ENCODE measurements at regions not wholly inside any gene's neighbourhood (a gene's known extent, or its start where the extent isn't known, plus 50 kb on each side); places are given as distances from the start of the nearest gene placed in this dataset.

DNA sequence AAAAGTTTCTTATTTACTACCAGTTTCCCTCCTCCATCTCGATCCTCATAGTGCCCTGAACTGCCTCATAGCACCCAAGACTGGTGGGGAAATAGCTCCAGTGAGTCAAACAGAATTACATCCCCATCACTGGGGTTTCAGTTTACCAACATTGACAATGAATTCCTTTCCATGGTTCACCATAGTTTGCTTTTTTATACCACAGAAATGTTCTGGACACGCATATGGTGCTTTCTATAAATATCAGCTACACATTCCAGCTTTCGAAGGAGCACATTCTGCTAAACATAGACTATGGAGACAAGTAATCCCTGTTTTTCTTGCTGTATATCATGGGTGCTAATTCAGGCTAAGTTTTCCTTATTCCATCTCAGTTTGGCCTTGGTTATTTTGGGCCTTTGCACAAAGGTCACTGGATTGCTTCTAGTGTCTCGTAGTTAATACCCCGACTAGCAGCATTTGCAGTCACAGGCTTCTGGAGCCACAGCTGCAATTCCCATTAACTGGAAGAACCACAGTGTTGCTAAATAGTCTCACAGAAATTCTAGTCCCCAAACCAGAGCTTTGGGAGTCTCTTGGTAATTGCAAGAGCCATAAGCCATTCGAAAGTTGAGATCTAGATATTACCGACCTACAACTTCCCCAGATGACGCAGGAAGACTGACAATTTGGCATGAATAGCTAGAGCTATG is 53.4 kb upstream of the TRPC3 start:
- Mint-ChIP-seq H3K4me3 (ENCODE audit: unreplicated experiment) (no peak overlapping the region), H3K27ac (ENCODE audit: unreplicated experiment) (no peak overlapping the region), H3K36me3 (ENCODE audit: unreplicated experiment) (no peaks in the 10 kb centered on the region), H3K9me3 (ENCODE audit: unreplicated experiment) (no peaks in the 10 kb centered on the region), H3K27me3 (ENCODE audit: unreplicated experiment) (peaks cover 31% of the 10 kb centered on the region), H3K4me1 (ENCODE audit: unreplicated experiment) (no peaks in the 10 kb centered on the region)
- DNase-seq (ENCODE audit: extremely low spot score, unreplicated experiment), result no peak
- TF ChIP-seq, protein P1, sequence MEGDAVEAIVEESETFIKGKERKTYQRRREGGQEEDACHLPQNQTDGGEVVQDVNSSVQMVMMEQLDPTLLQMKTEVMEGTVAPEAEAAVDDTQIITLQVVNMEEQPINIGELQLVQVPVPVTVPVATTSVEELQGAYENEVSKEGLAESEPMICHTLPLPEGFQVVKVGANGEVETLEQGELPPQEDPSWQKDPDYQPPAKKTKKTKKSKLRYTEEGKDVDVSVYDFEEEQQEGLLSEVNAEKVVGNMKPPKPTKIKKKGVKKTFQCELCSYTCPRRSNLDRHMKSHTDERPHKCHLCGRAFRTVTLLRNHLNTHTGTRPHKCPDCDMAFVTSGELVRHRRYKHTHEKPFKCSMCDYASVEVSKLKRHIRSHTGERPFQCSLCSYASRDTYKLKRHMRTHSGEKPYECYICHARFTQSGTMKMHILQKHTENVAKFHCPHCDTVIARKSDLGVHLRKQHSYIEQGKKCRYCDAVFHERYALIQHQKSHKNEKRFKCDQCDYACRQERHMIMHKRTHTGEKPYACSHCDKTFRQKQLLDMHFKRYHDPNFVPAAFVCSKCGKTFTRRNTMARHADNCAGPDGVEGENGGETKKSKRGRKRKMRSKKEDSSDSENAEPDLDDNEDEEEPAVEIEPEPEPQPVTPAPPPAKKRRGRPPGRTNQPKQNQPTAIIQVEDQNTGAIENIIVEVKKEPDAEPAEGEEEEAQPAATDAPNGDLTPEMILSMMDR (IDR thresholded peaks at IDR 0.05), result no peak

DNA sequence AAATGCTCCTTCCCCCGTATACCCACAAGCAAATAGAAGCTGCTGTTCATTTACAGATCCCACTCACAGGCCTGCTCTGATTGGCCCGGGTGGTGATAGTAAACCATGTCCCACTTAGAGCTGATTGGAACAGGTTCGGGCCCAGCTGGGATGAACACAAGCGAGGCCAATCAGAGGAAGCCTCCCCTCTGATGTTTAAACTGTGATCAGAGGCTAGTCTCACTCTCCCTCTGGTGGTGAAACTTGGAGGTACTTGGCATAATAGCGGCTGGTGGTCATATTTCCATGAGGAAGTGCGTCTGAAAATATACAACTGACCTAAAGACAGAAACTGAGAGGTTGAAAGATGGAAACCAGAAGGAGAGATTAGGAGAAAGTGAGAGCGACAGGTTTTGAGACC is 51.5 kb upstream of the TRPC3 start:
- Mint-ChIP-seq H3K36me3 (ENCODE audit: unreplicated experiment) (no peaks in the 10 kb centered on the region), H3K4me1 (ENCODE audit: unreplicated experiment) (no peaks in the 10 kb centered on the region), H3K27me3 (ENCODE audit: unreplicated experiment) (peaks cover 39% of the 10 kb centered on the region), H3K4me3 (ENCODE audit: unreplicated experiment) (no peak overlapping the region), H3K27ac (ENCODE audit: unreplicated experiment) (no peak overlapping the region), H3K9me3 (ENCODE audit: unreplicated experiment) (no peaks in the 10 kb centered on the region)
- TF ChIP-seq, protein P1 (IDR thresholded peaks at IDR 0.05), result peak; percentile 37
- no peak for DNase-seq (ENCODE audit: extremely low spot score, unreplicated experiment)

Measured in osteocyte (in vitro differentiated cells).